ENCODE measurements at regions not wholly inside any gene's neighbourhood (a gene's known extent, or its start where the extent isn't known, plus 50 kb on each side); places are given as distances from the start of the nearest gene placed in this dataset.

DNA sequence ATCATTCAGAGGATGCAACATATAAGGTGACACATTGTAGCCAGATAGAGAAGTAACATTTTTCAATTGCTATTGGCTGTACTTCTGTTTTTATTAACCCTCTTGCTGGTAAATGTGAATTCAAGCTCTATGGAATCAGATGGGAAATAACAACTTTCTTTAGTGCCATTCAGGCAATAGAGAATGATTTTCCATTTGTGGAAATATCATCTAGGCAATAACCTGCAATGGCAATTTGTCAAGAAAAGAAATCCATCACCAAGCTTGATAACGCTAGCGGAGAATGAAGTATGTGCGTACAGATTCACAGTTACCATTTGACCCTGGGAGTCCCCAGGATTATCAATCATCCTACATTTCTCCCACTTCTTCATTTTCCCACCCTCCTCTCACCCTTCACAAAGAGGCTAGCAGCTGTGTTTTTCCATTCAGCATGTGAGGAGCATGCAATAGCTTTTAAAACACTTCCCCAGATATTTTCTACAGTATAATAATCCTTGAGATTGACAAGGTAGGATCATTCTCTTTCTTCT, 569.7 kb upstream of the KLF12 start:
- TF ChIP-seq CTCF (IDR thresholded peaks at IDR 0.05; ENCODE audit: low read length) (no peak), EZH2 (optimal IDR thresholded peaks at IDR 0.05; ENCODE audit: low read depth, low read length) (no peak), EZH2phosphoT487 (IDR thresholded peaks at IDR 0.05; ENCODE audit: low read length) (no peak)
